T-helper 22 cell (primary cell): ENCODE measurements at regions not wholly inside any gene's neighbourhood (a gene's known extent, or its start where the extent isn't known, plus 50 kb on each side); places are given as distances from the start of the nearest gene placed in this dataset.
"Not testable (repeated sequence)": the region's sequence is repeated elsewhere in the genome, so short reads cannot be mapped to it uniquely, and the experiment has no call there.

ENCODE experiments used
- DNase-seq: peaks from one replicate; pipeline ENCODE4 v3.0.0-alpha.2; 2020; ENCODE audit warnings: low read depth

GRCh38 chr2:83378921-83379320 is 1080.2 kb downstream of the SUCLG1 start:
- DNase-seq, result no peak

- no peak for DNase-seq
Observed at GRCh38 chr2:83376731-83377130, 1082.3 kb downstream of the SUCLG1 start.

GRCh38 chr2:83370419-83370762 is 1088.7 kb downstream of the SUCLG1 start:
- DNase-seq, result no peak

- DNase-seq, result no peak
Observed at GRCh38 chr2:83369601-83370418, 1089.3 kb downstream of the SUCLG1 start.

- DNase-seq, result no peak
Observed at GRCh38 chr2:83368916-83369315, 1090.2 kb downstream of the SUCLG1 start.

- DNase-seq, result no peak
Observed at GRCh38 chr2:83368461-83368860, 1090.6 kb downstream of the SUCLG1 start.

- DNase-seq, result no peak
Observed at GRCh38 chr2:83365476-83365875, 1093.6 kb downstream of the SUCLG1 start.

- no peak for DNase-seq
Observed at GRCh38 chr2:83364264-83364663, 1094.8 kb downstream of the SUCLG1 start.

GRCh38 chr2:83363138-83363537 is 1095.9 kb downstream of the SUCLG1 start:
- not testable (repeated sequence) for DNase-seq

GRCh38 chr2:83359336-83359735 is 1099.7 kb downstream of the SUCLG1 start:
- no peak for DNase-seq

GRCh38 chr2:83342860-83343329 is 1116.2 kb downstream of the SUCLG1 start:
- DNase-seq, result no peak

GRCh38 chr2:83340424-83340823 is 1118.7 kb downstream of the SUCLG1 start:
- DNase-seq, result no peak

GRCh38 chr2:83339942-83340341 is 1119.1 kb downstream of the SUCLG1 start:
- not testable (repeated sequence) for DNase-seq

- DNase-seq, result no peak
Observed at GRCh38 chr2:83331810-83332209, 1127.3 kb downstream of the SUCLG1 start.

- DNase-seq, result no peak
Observed at GRCh38 chr2:83323038-83323437, 1136.0 kb downstream of the SUCLG1 start.

- DNase-seq, result no peak
Observed at GRCh38 chr2:83320053-83320452, 1139.0 kb downstream of the SUCLG1 start.

- no peak for DNase-seq
Observed at GRCh38 chr2:83305758-83306378, 1153.2 kb downstream of the SUCLG1 start.

GRCh38 chr2:83291083-83291482 is 1168.0 kb downstream of the SUCLG1 start:
- DNase-seq, result no peak

- DNase-seq, result no peak
Observed at GRCh38 chr2:83282841-83283240, 1176.2 kb downstream of the SUCLG1 start.

- no peak for DNase-seq
Observed at GRCh38 chr2:83282043-83282795, 1176.9 kb downstream of the SUCLG1 start.

GRCh38 chr2:83280391-83280790 is 1178.7 kb downstream of the SUCLG1 start:
- DNase-seq, result no peak

- no peak for DNase-seq
Observed at GRCh38 chr2:83273322-83273721, 1185.8 kb downstream of the SUCLG1 start.

GRCh38 chr2:83261591-83262136 is 1197.4 kb downstream of the SUCLG1 start:
- no peak for DNase-seq
